Jurkat, Clone E6-1 (cell line): ENCODE measurements at regions not wholly inside any gene's neighbourhood (a gene's known extent, or its start where the extent isn't known, plus 50 kb on each side); places are given as distances from the start of the nearest gene placed in this dataset.
A peak's percentile ranks its signal among the peaks of the same experiment; 100 is the strongest.
"Not testable (repeated sequence)": the region's sequence is repeated elsewhere in the genome, so short reads cannot be mapped to it uniquely, and the experiment has no call there.

ENCODE experiments used
- DNase-seq: peaks from one replicate; pipeline ENCODE4 v3.0.0-alpha.2; 2011; ENCODE audit warnings: low read depth, low spot score
- H3K4me3 ChIP-seq: 2 replicates; pipeline ENCODE4 v1.5.1; 2011; ENCODE audit warnings: mild to moderate bottlenecking, low read length, control low read depth, moderate library complexity

DNA sequence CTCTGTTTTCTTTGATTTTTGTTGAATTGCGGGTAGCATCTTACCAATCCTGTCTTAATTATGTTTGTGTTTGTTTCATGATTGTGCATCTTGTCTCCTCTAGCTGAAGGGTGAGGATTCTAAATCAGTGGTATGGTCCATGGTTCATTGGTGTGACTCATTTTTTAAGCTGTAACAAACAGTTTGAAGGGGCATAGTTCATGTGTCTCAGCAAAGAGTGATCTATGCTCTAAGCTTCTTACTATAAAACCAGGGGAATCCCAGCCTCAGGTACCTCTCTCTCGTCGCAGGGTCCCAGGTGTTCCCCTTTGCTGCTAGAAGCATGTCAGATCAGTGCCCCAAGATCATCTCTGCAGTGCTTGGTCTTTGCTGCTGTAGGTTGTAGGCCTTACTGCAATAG is 100.1 kb downstream of the OTUD1 start:
- DNase-seq = no peak
- H3K4me3 ChIP-seq = no peak overlapping the region

- H3K4me3 ChIP-seq = no peak overlapping the region
- peak; percentile 86 for DNase-seq
These were observed 101.6 kb downstream of the OTUD1 start for GRCh38 chr10:23540401-23541030.

DNA sequence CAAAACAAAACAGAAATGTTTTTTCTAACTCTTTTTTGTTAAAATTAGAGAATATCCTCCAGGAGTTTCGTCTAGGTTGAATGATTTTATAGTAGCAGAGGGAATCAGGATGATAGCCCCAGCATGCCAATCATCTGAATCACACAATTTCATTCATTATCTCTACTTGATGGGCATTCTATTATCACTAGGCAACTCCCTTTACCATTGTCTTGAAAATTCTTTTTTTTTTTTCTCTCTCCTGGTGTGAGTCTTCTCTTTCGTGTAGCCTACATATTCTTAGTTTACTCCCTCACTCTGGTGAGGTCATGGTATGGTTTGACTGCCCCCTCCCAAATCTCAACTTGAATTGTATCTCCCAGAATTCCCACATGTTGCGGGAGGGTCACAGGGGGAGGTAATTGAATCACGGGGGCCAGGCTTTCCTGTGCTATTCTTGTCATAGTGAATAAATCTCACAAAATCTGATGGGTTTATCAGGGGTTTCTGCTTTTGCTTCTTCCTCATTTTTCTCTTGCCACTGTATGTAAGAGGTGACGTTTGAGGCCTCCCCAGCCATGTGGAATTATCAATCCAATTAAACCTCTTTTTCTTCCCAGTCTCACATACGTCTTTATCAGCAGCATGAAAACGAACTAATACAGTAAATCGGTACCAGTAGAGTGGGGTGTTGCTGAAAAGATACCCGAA is 105.0 kb downstream of the OTUD1 start:
- DNase-seq = no peak
- H3K4me3 ChIP-seq = no peak overlapping the region

GRCh38 chr10:23545866-23546265 is 107.0 kb downstream of the OTUD1 start:
- not testable (repeated sequence) for DNase-seq, H3K4me3 ChIP-seq

DNA sequence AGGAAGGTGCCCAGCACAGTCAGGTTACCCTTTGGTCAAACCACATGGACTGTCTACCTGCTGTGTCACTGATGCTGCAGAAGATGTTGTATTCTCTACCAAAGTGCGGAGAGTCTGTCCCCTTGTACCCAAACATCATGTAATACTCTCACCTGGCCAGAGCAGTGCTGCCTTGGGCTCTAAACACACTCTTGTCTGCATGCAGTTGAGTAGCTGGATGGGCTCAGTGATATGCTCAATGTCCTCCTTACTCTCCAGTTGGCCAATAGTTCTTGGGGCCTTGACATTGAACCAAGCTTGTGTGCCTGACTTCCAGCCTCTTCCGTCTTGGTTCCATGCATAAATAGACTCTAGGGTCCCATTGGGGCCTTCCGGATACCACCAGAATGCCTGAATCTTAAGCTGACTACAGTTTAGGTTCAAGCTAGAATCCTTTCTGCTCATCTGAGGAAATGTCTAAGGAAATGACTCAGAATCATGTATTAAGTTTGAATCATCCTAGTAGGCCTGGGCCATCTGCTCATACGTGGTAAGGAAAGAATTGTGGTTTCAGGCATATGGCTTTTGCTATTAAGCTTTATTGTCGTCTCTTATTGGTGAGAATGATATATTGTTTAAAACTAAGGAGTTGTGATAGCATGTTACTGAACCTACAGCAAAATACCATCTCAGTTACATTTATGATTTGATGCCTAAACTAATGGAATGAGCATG is 118.0 kb downstream of the OTUD1 start:
- DNase-seq = no peak
- no peak overlapping the region for H3K4me3 ChIP-seq

- H3K4me3 ChIP-seq = no peak overlapping the region
- no peak for DNase-seq
These were observed 118.9 kb downstream of the OTUD1 start for GRCh38 chr10:23557777-23558176.

DNA sequence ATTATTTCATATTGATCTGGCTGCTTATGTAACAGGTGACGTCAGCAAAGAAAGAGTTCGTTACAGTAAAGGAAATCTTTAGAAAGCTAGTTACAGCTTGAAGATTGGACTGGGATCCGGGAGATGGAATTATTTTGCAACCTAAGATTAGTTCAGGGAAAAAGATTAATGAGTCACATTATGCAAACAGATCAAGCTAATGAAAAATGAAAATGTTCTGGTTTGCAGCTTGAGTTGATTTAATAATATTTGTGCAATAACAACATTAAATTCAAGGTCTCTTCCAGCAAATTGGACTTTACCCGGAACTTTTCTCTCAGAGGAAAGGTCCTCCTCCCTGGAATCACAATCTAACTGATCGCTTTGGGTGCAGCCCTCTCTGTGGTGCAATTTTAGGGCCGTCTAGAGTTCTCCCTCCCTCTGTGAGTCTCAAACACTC is 119.5 kb downstream of the OTUD1 start:
- H3K4me3 ChIP-seq = no peak overlapping the region
- DNase-seq = no peak

DNA sequence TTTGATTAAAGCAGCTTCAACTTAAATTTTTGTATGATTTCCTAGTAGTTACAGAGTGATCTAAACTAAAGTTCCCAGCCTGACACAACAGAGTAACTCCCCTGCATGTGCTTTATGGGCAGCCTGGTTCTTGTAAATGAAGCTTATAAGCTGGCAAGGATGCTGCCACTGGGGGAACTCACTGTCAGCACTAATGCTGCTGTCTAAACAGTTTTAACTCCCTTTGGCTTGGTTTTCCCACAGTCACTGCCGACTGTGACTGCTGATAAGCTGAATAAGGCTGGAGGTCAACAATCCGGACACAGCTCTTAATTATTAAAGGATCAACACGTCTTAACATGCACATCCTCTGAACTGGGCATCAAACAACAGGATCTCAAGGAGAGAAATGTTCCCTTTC is 130.1 kb downstream of the OTUD1 start:
- DNase-seq = no peak
- no peak overlapping the region for H3K4me3 ChIP-seq

GRCh38 chr10:23571884-23572283 is 133.0 kb downstream of the OTUD1 start:
- DNase-seq = no peak

GRCh38 chr10:23581906-23582450 is 143.1 kb downstream of the OTUD1 start:
- no peak overlapping the region for H3K4me3 ChIP-seq
- DNase-seq = no peak

More at GRCh38 chr10:23571884-23572283, 133.0 kb downstream of the OTUD1 start:
- no peak overlapping the region for H3K4me3 ChIP-seq

DNA sequence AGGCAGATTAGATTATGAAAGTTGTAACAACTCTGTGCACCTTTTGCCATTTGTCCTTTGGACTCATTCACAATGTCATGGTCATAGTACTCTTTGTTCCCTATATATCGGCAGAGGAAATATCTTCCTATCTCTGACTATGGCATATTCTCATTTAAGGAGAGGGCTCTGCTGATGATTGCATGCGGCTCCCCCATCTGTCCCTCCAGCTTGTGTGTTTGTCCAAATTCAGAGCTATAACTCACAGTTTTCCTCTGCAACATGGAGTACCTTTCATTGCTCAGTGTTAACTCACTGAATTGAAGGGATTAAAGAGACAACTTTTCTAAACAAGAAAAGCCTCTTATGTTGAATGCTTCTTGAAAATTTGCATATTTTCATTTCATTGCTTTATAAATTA is 145.5 kb downstream of the OTUD1 start:
- DNase-seq = no peak

DNA sequence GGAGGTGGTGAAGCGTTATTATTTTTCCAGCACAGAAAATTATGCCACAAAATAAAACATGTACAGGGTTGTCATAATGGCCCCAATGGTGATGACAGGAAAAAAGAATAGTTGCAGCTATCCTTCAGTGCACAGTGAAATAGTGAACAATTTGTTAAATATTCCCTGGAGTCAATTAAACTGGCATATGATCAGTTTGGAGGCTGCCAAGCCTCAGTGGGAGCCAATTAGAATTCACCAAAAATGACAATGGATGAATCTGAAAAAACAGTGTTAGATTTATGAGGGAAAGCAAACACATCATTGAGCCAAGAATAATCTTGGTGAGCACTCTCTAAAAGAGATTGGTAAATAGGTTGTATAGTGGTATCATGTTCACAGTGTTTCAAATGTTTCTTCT is 146.3 kb downstream of the OTUD1 start:
- H3K4me3 ChIP-seq = no peak overlapping the region
- DNase-seq = no peak

More for the DNA sequence above, 145.5 kb downstream of the OTUD1 start:
- H3K4me3 ChIP-seq = no peak overlapping the region

DNA sequence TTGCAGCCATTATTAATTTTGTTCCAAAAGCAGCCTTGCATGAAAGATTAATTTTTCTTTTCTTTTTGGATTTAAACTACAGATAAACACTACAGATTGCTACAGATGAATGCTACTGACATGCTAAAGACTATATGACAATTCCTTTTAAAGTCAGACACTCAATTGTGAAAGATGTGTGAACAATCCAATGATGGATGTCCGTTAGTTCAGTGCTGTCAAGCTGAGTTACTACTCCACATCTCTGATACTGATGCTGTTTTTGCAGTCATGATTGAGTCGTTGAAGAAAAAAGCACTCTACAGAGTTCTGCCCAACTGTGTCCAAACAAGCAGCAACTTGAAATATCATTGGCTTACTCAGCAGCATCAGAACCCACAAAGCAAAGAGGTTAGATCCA is 146.8 kb downstream of the OTUD1 start:
- no peak for DNase-seq
- no peak overlapping the region for H3K4me3 ChIP-seq

GRCh38 chr10:23595278-23595677 is 156.4 kb downstream of the OTUD1 start:
- DNase-seq, H3K4me3 ChIP-seq: not testable (repeated sequence)

DNA sequence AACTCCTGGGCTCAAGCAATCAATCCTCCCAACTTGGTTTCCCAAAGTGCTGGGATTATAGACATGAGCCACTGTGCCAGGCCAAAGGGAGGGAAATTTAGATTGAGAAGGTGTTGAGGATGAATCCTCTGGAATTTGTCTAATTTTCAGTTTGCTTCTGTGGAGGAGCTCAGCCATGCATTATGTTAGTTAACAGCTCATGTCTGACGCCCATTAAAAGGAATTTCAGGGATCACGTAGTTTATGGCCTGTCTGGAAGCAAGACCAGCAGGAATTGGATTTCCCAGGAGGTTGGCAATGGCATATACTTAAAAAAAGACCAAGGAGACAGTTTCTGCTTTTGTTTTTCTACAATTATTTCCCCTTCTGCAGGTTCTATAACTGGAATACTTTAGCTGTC is 165.7 kb downstream of the OTUD1 start:
- no peak overlapping the region for H3K4me3 ChIP-seq
- no peak for DNase-seq

- no peak overlapping the region for H3K4me3 ChIP-seq
- DNase-seq = no peak
These were observed 167.6 kb downstream of the OTUD1 start for GRCh38 chr10:23606456-23606855.

DNA sequence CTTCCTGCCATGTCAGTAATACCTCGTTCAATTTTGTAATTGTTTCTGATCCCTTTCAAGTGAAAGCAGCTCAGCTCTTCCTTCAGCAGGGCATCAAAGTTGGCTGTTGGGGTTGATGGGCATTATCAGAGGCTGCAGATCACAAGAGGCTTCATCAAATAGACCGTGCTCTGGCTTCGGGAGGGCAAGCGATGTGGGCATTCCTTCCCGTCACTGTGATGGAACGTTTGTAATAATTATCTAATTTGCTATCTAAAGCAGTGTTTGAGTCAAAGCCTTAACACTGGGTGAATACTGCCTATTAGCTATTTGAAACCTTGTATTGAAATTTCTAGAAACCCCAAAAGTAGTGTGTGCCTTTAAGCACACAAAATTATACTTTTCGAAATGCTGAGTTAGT is 170.1 kb downstream of the OTUD1 start:
- H3K4me3 ChIP-seq = no peak overlapping the region
- DNase-seq = no peak

DNA sequence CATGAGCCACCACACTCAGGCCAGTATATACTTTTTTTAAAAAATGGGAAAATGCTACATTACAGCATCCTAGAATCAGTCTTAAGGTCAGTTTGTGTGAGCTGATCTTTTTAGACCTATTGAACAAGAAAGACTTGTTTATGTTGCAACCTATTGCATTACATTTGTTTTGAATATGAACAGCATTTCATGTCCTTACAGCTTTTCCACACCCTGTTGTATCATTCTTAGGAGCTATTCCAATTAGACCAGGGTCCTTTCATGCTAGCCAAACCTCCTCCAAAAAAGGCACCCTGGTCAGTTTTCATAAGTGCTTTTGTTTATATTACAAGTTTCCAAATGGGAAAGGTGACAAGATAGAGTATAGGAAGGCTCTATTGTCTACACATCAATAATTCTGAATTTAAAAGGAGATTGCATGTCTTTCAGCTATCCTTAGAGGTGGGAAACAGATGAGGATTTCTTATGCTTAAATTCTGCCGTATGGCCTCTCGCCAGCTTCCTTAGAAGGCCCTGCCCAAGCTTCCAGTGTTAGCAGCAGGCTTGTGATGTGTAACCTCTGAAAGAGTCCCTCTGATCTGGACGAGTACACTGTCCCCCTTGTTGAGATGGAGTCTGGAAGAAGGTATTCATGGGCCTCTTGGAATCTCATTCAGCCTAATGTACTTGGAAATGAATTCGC is 171.9 kb downstream of the OTUD1 start:
- DNase-seq = no peak
- H3K4me3 ChIP-seq = no peak overlapping the region

GRCh38 chr10:23611308-23612029 is 172.6 kb downstream of the OTUD1 start:
- DNase-seq = no peak

More at GRCh38 chr10:23611308-23612029, 172.6 kb downstream of the OTUD1 start:
- H3K4me3 ChIP-seq = no peak overlapping the region
